GM19372 (cell line): ENCODE measurements at regions not wholly inside any gene's neighbourhood (a gene's known extent, or its start where the extent isn't known, plus 50 kb on each side); places are given as distances from the start of the nearest gene placed in this dataset.

Experiments used
- ATAC-seq: cut with Tn5 transposase; IDR thresholded peaks from one replicate; pipeline ENCODE4 v1.9.1; 2021; ENCODE audit warnings: mild to moderate bottlenecking, low read depth, moderate library complexity; ENCODE audit not compliant: unreplicated experiment

- no peak for ATAC-seq
Observed at GRCh38 chr10:111954386-111954785, 229.2 kb downstream of the GPAM start.

- ATAC-seq, result no peak
Observed at GRCh38 chr10:111956841-111957240, 226.7 kb downstream of the GPAM start.

GRCh38 chr10:111962951-111963350, 220.6 kb downstream of the GPAM start:
- no peak for ATAC-seq

- ATAC-seq, result no peak
Observed at GRCh38 chr10:111967116-111967515, 216.4 kb downstream of the GPAM start.

- no peak for ATAC-seq
Observed at GRCh38 chr10:111967547-111967946, 216.0 kb downstream of the GPAM start.

- no peak for ATAC-seq
Observed at GRCh38 chr10:111968647-111969046, 214.9 kb downstream of the GPAM start.

GRCh38 chr10:111970111-111970510, 213.5 kb downstream of the GPAM start:
- ATAC-seq, result no peak

- ATAC-seq, result no peak
Observed at GRCh38 chr10:111972109-111972508, 211.5 kb downstream of the GPAM start.

GRCh38 chr10:111973306-111973705, 210.3 kb downstream of the GPAM start:
- ATAC-seq, result no peak

GRCh38 chr10:111973826-111974225, 209.7 kb downstream of the GPAM start:
- no peak for ATAC-seq

GRCh38 chr10:111974325-111974724, 209.2 kb downstream of the GPAM start:
- ATAC-seq, result no peak

GRCh38 chr10:111976557-111976956, 207.0 kb downstream of the GPAM start:
- ATAC-seq, result no peak

GRCh38 chr10:111984057-111984456, 199.5 kb downstream of the GPAM start:
- ATAC-seq, result no peak

- no peak for ATAC-seq
Observed at GRCh38 chr10:111986079-111986478, 197.5 kb downstream of the GPAM start.

GRCh38 chr10:111988646-111989045, 194.9 kb downstream of the GPAM start:
- ATAC-seq, result no peak

- no peak for ATAC-seq
Observed at GRCh38 chr10:111989136-111989911, 194.2 kb downstream of the GPAM start.

GRCh38 chr10:111990734-111991133, 192.8 kb downstream of the GPAM start:
- ATAC-seq, result no peak

GRCh38 chr10:111993321-111993720, 190.2 kb downstream of the GPAM start:
- ATAC-seq, result no peak

- ATAC-seq, result no peak
Observed at GRCh38 chr10:111993872-111994426, 189.6 kb downstream of the GPAM start.

GRCh38 chr10:111996103-111996502, 187.5 kb downstream of the GPAM start:
- peak; percentile 86 for ATAC-seq

GRCh38 chr10:111998728-111999127, 184.8 kb downstream of the GPAM start:
- no peak for ATAC-seq

GRCh38 chr10:111999205-111999914, 184.2 kb downstream of the GPAM start:
- no peak for ATAC-seq
